NCI-H146 treated with DMSO at 0.1 percent for 48 hours (cell line): ENCODE measurements at regions not wholly inside any gene's neighbourhood (a gene's known extent, or its start where the extent isn't known, plus 50 kb on each side); places are given as distances from the start of the nearest gene placed in this dataset.
"Not testable (repeated sequence)": the region's sequence is repeated elsewhere in the genome, so short reads cannot be mapped to it uniquely, and the experiment has no call there.

Source experiments
- DNase-seq: peaks from one replicate; lab custom pipeline; 2025; ENCODE audit not compliant: unreplicated experiment; lab: John Stamatoyannopoulos, UW

DNA sequence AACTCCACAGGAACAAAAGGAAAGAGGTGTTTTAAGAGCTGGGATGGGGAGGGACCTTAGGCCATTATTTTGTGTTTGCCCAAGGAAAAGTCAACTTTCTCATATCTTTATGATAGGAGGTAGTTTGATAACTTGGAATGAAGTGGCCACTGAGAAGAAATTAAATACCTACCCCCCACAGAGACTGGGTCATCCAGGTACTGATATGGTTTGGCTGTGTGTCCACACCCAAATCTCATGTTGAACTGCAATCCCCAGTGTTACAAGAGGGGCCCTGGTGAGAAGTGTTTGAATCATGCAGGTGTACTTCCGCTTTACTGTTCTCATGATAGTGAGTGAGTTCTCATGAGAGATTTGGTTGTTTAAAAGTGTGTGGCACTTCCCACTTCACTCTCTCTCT lies 477.9 kb upstream of the KIF2B start:
- DNase-seq, result no peak

DNA sequence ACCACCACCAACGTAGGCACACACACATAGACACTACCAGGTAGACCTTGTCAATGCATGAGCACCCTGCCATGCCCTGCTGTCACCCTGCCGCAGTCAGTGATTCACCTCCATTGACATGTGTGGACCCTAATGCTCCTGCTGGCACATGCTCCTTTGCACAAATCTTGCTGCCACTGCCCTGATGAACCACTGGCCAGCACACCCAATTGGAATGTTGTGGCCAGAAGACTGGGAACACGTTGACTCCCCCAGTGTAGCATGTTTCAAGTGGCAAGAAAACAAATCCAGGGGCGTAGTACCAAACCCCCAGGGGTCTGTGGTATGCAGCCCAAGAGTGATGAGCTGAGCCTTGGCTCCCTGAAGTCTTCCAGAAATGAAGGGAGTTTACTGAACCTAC lies 486.4 kb upstream of the KIF2B start:
- no peak for DNase-seq

DNA sequence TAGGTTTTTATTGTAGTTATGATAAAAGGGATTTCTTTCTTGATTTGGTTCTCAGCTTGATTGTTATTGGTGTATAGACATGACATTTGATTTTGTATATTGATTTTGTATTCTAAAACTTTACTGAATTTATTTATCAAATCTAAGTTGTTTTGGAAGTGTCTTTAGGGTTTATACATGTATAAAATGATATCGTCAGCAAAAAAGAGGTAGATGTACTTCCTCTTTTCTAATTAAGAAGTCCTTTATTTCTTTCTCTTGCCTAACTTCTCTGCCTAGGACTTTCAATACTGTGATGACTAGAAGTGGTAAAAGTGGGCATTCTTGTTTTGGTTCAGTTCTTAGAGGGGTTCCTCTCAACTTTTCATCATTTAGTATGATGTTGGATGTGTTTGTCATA lies 487.3 kb upstream of the KIF2B start:
- DNase-seq, result no peak

DNA sequence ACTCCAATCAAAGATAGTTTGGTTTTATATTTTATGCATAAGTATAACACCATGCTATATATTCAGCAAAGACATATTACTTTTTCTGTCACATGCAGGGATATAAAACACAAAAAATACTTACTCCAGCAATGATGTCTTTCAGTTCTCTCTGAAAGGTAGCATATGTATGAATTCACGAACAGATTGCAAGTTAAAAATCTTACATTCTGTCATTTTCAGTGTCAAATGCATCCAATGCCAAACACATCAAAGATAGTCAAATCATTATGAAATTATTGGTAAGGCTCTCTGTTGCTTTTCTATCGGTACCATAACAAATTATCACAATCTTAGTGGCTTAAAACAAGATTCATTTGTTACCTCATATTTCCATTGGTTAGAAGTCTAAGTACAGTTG lies 492.0 kb upstream of the KIF2B start:
- DNase-seq, result no peak

DNA sequence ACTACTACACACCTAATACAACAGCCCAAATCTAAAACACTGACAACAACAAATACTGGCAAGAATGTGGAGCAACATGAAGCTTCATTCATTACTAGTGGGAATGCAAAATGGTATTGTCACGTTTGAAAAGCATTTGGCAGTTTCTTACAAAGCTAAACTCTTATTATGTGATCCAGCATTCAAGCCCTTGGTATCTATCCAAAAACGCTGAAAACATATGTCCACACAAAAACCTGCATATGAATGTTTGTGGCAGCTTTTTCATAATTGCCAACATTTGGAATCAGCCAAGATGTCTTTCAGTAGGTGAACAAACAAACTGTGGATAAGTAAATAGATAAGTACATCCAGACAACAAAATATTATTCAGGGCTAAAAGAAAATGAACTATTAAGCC lies 501.1 kb upstream of the KIF2B start:
- no peak for DNase-seq

DNA sequence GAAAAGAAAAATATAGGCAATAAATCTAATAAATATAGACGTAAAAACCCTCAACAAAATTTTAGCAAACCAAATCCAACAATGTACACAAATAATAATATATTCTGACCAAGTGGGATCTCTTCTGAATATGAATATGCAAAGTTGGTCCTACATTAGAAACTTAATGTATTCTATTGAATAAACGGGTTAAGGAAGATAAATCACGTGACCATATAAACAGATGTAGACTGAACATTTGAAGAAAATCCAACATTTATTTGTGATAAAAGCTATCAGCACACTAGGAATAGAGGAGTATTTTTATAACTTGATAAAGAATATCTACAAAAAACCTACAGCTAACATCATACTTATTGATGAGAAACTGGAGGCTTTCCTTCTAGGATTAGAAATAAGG lies 502.8 kb upstream of the KIF2B start:
- DNase-seq, result no peak

DNA sequence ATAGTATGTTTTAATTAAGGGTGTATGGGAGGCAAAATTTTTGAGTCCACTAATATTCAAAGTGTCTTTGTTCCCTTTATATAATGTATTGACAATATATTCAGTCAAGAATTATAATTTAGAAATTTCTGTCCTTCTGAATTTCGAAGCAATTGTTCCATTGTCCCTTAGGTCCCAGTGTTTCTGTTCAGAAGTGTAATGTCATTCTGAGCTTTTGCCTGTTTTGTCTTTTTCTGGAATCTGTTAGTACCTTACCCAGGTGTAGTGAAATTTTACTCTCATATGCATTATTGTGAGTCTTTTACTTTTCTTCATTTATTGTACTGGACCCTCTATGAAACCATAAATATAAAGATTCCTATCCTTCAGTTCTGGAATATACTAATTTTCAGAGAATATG lies 505.7 kb upstream of the KIF2B start:
- no peak for DNase-seq

DNA sequence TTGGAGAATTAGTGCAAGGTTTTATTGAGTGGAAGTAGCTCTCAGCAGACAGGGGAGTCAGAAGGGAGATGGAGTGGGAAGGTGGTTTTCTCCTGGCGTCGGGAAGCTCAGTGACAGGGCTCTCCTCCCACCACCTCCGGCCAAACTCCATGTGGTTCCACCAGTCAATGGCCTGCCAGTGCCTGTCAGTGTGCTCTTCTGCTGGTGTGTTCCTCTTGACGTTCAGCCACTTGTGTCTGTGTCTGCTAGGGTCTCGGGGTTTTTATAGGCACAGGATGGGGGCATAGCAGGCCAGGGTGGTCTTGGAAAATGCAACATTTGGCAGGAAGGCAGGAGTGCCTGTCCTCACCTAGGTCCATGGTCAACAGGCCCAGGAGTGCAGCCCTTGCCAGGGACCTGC lies 506.7 kb upstream of the KIF2B start:
- no peak for DNase-seq

DNA sequence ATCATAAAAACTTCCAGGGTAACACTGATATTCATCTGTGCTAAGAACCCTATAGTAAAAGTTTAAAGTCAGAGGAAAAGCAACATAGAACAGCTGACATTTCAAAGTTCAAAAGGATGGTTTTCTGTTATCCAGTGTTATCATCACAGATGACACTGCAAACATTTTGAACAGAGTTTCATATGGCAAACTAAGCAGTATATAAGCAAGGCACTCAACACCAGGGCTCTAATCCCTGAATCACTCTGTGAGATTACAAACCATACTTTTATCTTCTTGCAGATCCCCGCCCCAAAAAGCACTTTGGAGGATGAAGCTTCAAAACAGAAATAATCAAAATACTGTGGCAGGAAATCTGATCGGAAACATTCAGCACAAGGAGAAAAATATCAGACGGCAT lies 508.2 kb upstream of the KIF2B start:
- no peak for DNase-seq

DNA sequence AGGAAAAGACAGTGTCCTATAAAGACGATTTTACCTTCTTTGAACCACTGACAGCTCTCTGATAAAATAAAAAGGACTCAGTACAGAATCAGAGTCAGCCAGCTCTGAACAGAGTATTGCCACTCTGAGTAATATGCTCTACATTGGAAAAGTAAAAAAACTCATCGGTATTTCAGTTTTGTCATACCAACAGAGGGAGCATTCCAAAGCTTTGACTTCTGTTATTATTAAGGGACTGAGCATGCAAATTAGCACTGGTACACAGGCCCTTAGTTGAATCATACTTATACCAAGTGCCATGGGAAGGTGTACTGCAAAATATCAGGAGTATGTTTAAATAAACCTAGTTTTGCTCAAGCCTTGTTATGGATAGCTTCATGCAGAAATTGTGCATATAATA lies 509.0 kb upstream of the KIF2B start:
- DNase-seq, result no peak

DNA sequence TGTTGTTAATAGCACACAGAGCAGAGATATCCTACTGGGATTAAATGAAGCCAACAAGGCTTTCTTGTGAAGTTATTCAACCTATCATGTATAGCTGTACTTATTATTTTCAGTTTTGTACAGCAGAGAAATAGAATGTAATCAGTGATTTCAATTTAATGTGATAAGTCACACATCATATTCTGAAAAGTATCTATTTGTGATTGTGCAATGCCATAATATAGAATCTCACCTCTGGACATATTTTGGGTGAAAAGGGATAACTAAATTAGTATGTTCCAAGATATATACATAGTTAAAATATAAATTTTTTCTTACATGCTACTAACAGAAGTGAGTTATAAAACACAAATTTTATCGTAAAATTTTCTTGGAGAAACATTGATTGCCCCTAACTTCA lies 544.3 kb upstream of the KIF2B start:
- no peak for DNase-seq

DNA sequence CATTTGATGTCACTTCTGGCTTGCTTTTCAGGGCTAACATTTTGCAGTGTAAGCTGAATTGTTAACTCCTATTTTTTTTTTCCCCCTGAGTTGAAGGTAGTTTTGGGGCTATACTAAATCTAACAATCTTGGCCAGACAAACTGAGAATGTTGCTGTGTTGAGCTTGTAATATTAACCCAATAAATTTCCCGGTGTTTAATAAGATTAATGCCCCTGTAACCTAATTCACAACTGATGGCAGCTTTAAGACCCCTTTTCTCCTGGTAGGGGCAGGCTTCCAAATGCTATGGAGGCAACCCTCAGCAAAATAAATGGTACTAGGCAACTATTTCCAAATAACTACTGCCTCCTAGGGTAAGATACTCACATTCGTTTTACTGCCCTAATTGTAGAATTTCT lies 549.6 kb upstream of the KIF2B start:
- no peak for DNase-seq

DNA sequence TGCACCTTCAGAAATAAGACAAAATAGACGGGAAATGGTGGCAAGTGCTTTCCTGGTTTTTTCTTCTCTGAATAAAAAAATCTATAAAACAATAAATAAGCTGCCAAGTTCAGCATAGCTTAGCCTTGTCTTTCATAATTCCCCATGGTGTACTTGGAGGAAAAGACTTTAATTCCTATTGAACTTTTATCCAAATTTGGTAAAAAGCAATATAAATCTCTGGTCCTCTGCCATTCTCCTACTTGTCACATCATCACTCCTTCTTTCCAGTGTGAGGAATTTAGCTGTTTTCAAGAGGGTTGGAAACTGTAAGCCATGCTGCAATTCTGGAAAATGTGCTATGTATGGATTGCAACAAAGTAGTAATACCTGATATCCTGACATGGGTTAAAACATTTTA lies 551.8 kb upstream of the KIF2B start:
- no peak for DNase-seq

DNA sequence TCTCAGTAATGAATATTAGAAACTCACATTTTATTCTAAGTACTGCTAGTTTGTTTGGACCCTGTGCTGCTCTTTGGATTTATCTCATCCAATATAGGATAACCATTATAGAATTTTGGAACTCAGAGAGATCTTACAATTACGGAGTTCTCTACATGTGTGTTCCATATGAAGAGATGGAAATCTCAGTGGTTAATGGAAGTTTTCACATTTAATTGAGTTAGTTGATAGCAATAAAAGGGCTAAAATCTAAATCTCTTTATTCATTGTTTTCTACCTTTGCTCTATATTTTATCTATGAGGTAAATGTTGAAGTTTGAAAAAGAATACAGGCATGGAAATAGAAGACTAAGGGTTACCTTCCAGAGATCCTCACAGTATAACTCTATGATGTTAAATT lies 558.0 kb upstream of the KIF2B start:
- DNase-seq, result no peak

DNA sequence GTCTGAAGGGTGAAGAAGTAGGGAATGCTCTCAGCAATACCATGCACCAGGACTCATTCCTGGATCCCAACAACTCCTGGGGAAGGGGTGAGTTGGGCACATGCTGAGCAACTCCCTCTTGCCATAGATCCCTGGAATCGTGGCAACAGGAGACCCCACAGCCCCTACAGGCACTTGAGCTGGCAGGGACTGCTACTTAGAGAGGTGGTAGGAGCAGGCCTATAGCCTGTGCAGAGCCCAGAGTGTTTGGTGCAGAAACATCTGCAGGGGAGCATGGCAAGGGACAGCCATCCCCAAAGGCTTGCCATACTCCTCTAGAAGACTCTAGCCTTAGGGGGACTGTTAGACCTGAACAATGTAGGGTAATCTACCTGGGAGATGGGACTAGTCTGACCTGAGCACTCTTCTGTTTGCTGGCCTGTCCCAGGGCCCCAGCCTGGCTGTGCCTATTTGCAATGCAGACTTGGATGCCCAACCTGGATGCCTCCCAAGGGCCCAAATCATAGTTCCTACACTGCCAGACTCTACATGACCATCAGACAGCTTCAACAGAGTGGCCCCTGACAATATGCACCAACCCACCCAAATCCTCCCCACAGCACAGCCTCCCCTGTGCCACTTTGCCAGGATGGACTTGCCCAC lies 568.6 kb upstream of the KIF2B start:
- DNase-seq, result no peak

DNA sequence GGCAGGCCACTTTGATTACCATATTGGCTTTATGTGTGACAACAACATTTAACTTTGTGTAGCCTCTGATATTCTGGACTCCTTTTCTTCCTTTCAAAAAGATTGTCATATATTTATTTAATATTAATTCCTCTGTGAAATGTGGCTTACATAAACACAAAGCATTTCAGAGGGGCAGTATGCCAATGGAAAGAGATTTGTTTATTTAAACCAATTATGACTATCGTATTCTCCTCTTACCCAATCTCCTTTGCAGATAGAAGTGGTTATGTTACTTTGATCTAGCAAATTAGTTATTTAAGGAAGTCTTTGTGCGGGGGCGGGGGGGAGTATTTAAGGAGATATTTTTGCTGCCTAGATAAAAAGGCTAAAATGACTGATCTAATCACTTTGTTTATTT lies 573.7 kb upstream of the KIF2B start:
- no peak for DNase-seq

DNA sequence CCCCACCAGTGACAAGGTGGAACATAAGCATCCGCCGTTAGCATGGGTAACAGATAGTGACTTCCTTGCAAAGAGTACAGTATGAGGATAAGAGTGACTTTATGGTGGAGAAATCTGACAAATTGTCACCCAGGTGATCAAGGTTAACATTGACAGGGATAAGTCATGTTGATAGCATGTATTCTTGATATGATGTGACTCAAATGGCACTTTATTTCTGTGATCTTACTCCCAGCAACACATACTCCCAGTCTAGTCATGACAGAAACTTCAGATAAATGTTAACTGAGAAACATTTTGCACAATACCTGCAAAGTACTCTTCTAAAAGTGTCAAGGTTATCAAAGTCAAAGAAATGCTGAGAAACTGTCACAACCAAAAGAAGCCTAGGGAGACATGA lies 588.6 kb upstream of the KIF2B start:
- DNase-seq, result no peak

DNA sequence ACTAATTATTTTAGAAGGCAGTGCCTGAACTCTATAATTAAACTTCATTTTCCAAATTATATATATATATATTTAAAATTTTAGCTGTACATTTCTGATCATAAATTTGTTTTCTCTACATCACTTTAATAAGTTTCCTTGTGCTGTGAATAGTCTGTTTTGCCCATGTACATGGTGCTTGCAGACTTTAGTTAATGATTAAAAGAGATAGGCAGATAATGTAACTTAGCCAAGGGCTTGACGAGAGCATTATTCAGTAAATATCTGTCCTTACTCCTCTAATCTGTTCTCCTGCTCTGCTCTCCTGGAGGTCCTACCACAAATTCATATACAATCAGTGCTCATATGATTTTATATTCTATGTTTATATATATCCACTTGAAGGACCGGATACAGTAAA lies 595.2 kb upstream of the KIF2B start:
- DNase-seq, result no peak

DNA sequence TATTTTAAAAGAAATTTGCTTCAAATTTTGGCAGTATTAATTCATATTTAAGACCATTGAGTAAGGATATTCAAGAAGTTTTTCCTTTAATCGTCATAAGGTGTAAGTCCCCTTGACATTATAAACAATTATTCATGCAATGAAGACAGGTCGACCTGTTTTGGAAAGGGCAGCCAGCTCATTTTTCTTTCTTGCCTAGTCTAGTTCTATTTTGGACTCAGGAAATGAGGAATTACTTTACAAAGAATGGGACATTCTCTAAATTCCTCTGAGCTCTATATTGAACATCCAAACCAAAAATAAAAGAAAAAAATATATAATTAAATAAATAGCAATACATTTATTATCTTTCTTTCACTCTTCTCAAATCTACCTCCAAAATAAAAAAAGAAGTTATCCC lies 595.6 kb upstream of the KIF2B start:
- no peak for DNase-seq

DNA sequence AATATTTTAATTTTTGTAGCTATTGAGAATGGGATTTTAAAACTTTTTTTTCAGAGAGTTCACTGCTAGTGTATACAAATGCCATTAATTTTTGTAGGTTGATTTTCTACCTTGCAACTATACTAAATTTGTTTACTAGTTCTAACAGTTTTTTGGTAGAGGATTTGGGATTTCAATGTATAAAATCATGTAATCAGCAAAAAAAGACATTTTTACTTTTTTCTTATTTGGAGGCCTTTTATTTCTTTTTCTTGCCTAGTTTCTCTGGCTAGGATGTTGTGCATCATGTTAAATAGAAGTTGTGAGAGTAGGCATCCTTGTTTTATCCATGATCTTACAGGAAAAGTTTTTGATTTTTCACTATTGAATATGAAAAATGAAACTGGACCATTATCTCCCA lies 602.9 kb upstream of the KIF2B start:
- no peak for DNase-seq

DNA sequence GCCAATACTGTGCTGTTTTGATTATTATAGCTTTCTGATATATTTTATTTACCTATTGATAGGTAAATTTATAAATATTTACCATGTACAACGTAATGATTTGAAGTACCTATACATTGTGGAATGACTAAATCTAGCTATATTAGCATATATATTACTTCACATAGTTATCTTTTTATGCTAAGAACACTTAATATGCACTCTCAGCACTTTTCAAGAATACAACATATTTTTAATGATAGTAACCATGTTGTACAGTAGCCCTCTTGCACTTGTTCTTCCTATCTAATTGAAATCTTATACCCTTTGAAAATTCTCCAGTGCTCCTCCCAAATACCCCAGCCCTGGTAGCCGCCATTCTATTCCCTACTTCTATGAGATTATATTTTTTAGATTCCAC lies 604.0 kb upstream of the KIF2B start:
- no peak for DNase-seq

DNA sequence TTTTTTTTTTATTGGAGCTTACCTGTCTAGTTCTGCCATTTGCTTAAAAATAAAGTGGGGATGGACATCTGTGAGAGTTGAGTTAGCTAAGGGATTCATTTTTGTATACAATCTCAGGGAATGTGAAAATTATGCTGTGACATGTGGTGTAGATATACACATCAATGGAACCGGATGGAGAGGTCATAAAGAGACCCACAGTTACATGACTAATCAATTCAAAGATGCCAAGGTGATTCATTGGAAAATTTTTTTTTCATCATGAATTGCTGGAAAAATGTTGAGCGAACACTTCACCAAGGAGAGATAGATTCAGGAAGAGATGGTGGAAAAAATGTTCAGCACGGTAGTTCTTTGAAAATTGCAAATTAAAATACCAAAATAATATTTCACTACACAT lies 605.4 kb upstream of the KIF2B start:
- DNase-seq, result no peak

DNA sequence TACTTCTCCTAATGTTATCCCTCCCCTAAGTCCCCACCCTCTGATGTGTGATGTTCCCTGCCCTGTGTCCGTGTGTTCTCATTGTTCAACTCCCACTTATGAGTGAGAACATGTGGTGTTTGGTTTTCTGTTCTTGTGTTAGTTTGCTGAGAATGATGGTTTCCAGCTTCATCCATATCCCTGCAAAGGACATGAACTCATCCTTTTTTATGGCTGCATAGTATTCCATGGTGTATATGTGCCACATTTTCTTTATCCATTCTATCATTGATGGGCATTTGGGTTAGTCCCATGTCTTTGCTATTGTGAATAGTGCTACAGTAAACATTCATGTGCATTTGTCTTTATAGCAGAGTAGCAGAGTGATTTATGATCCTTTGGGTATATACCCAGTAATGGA lies 613.8 kb upstream of the KIF2B start:
- not testable (repeated sequence) for DNase-seq

DNA sequence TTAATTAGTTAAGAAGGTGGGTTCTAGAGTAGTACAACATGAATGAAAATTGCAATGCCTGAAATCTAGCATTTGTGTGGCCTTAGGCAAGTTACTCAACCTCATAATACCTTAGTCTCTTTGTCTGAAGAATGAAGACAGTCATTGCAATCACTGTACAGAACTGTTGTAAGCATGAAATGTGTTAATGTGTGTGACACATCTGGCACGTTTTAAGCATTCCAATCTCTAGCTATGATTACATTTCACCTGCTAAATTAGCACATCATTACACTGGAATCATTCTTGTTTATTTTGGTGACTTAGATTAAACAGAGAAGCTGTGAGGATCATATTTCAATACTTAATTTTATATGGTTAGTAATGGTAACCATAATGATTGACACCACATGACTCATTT lies 629.7 kb upstream of the KIF2B start:
- DNase-seq, result no peak
